ENCODE measurements at regions not wholly inside any gene's neighbourhood (a gene's known extent, or its start where the extent isn't known, plus 50 kb on each side); places are given as distances from the start of the nearest gene placed in this dataset.
A peak's percentile ranks its signal among the peaks of the same experiment; 100 is the strongest.

DNA sequence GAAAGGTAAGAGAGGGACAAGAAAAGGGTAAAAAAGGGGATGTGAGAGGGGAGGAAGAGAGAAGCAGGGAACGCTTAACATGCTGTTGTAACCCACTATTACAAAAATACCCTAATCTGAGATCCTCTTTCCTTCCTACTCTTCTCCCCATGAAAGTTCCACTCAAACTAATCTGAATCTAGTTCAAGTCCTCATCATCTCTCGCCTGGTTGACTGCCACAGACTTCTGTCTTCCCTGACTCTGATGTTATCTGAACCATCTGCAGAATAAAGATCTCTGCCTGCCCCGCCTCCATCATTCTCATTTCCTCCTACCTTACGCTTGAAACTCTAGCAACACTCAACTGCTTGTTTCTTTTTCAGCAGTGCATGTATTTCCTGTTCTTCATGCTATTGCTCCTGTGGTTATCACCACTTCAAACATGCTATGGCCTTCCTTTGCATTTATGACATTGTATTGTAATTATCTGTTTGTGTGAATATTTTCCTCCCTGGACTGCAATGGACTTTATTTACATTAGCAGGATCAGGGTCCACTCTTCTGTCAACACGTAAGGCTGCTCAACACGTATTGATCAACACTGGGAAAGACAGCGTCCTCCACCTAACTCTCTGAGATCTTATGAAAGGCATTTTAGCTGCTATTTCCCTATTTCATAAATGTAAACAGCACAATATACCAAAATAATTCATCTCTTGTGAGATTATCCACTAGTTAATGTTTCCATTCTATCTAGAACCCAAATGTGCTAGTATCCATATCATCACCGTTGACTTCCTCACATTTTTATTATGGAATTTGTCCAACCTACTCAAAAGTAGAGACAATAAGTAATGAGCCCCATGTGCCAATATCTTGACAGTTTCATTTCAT is 215.5 kb upstream of the USP25 start:
- peaks cover 10% of the 10 kb centered on the region for H3F3A ChIP-seq (ENCODE audit: low read depth)
- H3K27me3 ChIP-seq (ENCODE audit: insufficient read depth, low read length, poor library complexity, severe bottlenecking), result no peaks in the 10 kb centered on the region
- H4K20me1 ChIP-seq (ENCODE audit: insufficient read depth, low read length, poor library complexity, severe bottlenecking), result no peaks in the 10 kb centered on the region
- H3K9me2 ChIP-seq (replicated peaks; ENCODE audit: low read depth, low read length), result no peaks in the 10 kb centered on the region
- peak overlapping the region; percentile 68 for H3K4me3 ChIP-seq (ENCODE audit: low read length, poor library complexity, severe bottlenecking)
- no peak for TF ChIP-seq EZH2phosphoT487 (IDR thresholded peaks at IDR 0.05; ENCODE audit: borderline replicate concordance)
- TF ChIP-seq, protein P1, sequence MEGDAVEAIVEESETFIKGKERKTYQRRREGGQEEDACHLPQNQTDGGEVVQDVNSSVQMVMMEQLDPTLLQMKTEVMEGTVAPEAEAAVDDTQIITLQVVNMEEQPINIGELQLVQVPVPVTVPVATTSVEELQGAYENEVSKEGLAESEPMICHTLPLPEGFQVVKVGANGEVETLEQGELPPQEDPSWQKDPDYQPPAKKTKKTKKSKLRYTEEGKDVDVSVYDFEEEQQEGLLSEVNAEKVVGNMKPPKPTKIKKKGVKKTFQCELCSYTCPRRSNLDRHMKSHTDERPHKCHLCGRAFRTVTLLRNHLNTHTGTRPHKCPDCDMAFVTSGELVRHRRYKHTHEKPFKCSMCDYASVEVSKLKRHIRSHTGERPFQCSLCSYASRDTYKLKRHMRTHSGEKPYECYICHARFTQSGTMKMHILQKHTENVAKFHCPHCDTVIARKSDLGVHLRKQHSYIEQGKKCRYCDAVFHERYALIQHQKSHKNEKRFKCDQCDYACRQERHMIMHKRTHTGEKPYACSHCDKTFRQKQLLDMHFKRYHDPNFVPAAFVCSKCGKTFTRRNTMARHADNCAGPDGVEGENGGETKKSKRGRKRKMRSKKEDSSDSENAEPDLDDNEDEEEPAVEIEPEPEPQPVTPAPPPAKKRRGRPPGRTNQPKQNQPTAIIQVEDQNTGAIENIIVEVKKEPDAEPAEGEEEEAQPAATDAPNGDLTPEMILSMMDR (conservative IDR thresholded peaks at IDR 0.05; ENCODE audit: low read length), result no peak
- no peaks in the 10 kb centered on the region for H3K36me3 ChIP-seq (ENCODE audit: insufficient read depth, low read length)
- no peaks in the 10 kb centered on the region for H3K79me2 ChIP-seq (ENCODE audit: insufficient read depth, low read length)
- H3K4me1 ChIP-seq (ENCODE audit: insufficient read depth, low read length, poor library complexity, severe bottlenecking), result peaks cover 38% of the 10 kb centered on the region
- H3K4me2 ChIP-seq (ENCODE audit: low read depth, low read length, poor library complexity, severe bottlenecking), result peak overlapping the region; percentile 97
- H2AFZ ChIP-seq (ENCODE audit: low read length), result no peak overlapping the region
- H3K9ac ChIP-seq (ENCODE audit: low read depth, low read length, poor library complexity, severe bottlenecking), result peak overlapping the region; percentile 55
- no peaks in the 10 kb centered on the region; the same call in 1 of the 2 replicates for H3K9me3 ChIP-seq (ENCODE audit: insufficient read depth, low read depth, low read length)

DNA sequence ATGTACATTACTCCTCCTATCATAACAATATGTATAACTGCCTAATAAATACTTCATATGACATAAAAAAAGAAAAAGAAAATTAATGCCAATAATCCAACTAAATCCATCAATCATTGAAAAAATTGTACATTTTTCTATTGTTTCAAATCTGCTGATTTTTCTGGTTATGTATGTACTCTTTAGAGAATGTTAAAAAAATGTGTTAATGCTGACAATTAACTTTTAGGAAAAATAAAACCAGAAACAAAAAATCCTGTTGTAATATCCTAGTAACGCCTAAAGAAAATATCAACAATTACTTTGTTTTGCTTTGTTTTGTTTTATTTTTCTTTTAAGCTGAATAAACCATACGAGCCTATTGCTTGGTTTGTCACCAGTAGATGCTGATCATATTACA is 213.9 kb upstream of the USP25 start:
- Histone ChIP-seq H3K4me2 (ENCODE audit: low read depth, low read length, poor library complexity, severe bottlenecking) (no peak overlapping the region), H3K9ac (ENCODE audit: low read depth, low read length, poor library complexity, severe bottlenecking) (no peak overlapping the region)
- TF ChIP-seq EZH2phosphoT487 (IDR thresholded peaks at IDR 0.05; ENCODE audit: borderline replicate concordance), result no peak
- TF ChIP-seq, protein P1 (conservative IDR thresholded peaks at IDR 0.05; ENCODE audit: low read length), result no peak

DNA sequence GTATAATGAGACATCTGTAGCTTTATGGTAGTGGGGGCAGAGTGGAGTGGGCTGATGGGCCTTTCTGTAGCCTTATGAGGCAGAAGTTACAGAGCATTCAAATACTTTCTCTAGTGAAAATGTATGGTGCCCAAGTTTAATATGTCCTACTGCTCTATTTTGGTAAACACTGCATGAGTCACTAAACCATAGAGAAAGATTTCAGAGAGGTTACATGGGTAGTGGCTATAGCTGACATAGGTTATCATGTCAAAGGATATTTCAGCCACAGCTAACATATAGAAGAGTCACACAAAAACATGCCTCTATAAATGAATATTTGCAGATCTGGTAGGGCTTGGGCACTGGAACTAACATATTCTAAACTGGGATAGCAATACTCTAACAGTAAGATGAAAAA is 212.4 kb upstream of the USP25 start:
- Histone ChIP-seq H3K79me2 (ENCODE audit: insufficient read depth, low read length) (no peaks in the 10 kb centered on the region), H3K4me3 (ENCODE audit: low read length, poor library complexity, severe bottlenecking) (no peak overlapping the region), H3K4me2 (ENCODE audit: low read depth, low read length, poor library complexity, severe bottlenecking) (no peak overlapping the region), H3K4me1 (ENCODE audit: insufficient read depth, low read length, poor library complexity, severe bottlenecking) (peaks cover 47% of the 10 kb centered on the region), H3K9me3 (ENCODE audit: insufficient read depth, low read depth, low read length) (no peaks in the 10 kb centered on the region; the same call in 1 of the 2 replicates), H3K9me2 (replicated peaks; ENCODE audit: low read depth, low read length) (no peaks in the 10 kb centered on the region), H2AFZ (ENCODE audit: low read length) (no peak overlapping the region), H3K36me3 (ENCODE audit: insufficient read depth, low read length) (no peaks in the 10 kb centered on the region), H3K9ac (ENCODE audit: low read depth, low read length, poor library complexity, severe bottlenecking) (no peak overlapping the region), H3F3A (ENCODE audit: low read depth) (peaks cover 10% of the 10 kb centered on the region), H4K20me1 (ENCODE audit: insufficient read depth, low read length, poor library complexity, severe bottlenecking) (no peaks in the 10 kb centered on the region), H3K27me3 (ENCODE audit: insufficient read depth, low read length, poor library complexity, severe bottlenecking) (no peaks in the 10 kb centered on the region)
- TF ChIP-seq EZH2phosphoT487 (IDR thresholded peaks at IDR 0.05; ENCODE audit: borderline replicate concordance), result no peak
- TF ChIP-seq, protein P1 (conservative IDR thresholded peaks at IDR 0.05; ENCODE audit: low read length), result no peak

More for the DNA sequence above, 213.9 kb upstream of the USP25 start:
- peaks cover 10% of the 10 kb centered on the region for H3F3A ChIP-seq (ENCODE audit: low read depth)
- no peaks in the 10 kb centered on the region for H4K20me1 ChIP-seq (ENCODE audit: insufficient read depth, low read length, poor library complexity, severe bottlenecking)
- H3K4me3 ChIP-seq (ENCODE audit: low read length, poor library complexity, severe bottlenecking), result no peak overlapping the region
- H3K9me2 ChIP-seq (replicated peaks; ENCODE audit: low read depth, low read length), result no peaks in the 10 kb centered on the region
- H3K79me2 ChIP-seq (ENCODE audit: insufficient read depth, low read length), result no peaks in the 10 kb centered on the region
- no peak overlapping the region for H2AFZ ChIP-seq (ENCODE audit: low read length)
- H3K36me3 ChIP-seq (ENCODE audit: insufficient read depth, low read length), result no peaks in the 10 kb centered on the region
- H3K9me3 ChIP-seq (ENCODE audit: insufficient read depth, low read depth, low read length), result no peaks in the 10 kb centered on the region; the same call in 1 of the 2 replicates
- H3K27me3 ChIP-seq (ENCODE audit: insufficient read depth, low read length, poor library complexity, severe bottlenecking), result no peaks in the 10 kb centered on the region
- peaks cover 42% of the 10 kb centered on the region for H3K4me1 ChIP-seq (ENCODE audit: insufficient read depth, low read length, poor library complexity, severe bottlenecking)
